ENCODE measurements at regions not wholly inside any gene's neighbourhood (a gene's known extent, or its start where the extent isn't known, plus 50 kb on each side); places are given as distances from the start of the nearest gene placed in this dataset.

- POLR2A ChIA-PET (ENCODE audit: low non-redundant PET): no interaction called here
- no peak for TF ChIP-seq CTCF (conservative IDR thresholded peaks at IDR 0.05; ENCODE audit: low read depth)
- no peak for DNase-seq (ENCODE audit: low spot score)
- no peak overlapping the region for H3K27ac ChIP-seq
- CTCF ChIA-PET: interaction anchor here (0.5 to 1.2 kb wide), 3 partner anchors 10 to 303 kb away, joined by 4 read pairs; no protein-coding TSS in a partner anchor
Measured at GRCh38 chr10:63901228-63901627, 380.0 kb downstream of the REEP3 start.

DNA sequence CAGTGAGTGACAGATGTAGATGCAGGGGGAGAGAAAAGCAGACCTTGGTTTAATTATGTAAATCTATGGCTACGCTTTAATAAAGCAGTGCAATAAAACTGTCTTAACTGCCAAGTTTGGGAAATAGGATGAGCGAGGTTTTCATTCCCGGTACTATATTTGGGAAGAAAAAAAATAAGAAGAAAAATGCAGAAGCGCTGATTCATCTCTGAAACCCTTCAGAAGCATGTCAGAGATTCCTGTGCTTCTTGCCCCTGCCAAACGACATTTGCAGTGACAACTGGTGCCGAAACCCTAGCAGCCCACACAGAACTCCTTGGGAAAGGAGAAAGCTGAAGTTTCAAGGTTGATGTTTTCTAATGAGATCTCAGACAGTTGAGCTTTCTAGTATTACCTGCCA, 380.7 kb downstream of the REEP3 start:
- CTCF ChIA-PET: interaction anchor here (0.5 to 1.2 kb wide), 3 partner anchors 26 to 303 kb away, joined by 4 read pairs; no protein-coding TSS in a partner anchor

DNA sequence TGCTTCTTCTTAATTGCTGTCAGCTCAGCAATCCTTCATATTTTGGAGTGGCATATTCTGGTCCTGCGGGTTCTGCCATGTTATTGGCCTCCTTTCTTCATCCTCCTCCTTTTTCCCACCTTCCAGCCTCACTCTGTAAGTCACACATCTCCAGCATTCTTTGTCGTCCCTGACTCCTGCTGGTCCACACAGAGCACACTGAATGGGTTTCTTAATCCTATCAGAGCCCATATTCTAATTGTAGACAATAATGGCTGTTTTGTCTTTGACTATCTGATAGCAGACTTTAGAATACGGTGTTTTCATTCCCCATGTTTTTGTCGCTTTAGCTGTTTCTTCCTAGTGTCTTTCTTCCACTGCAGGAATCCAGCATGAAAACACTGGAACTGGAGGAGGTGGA, 389.6 kb downstream of the REEP3 start:
- no peak for TF ChIP-seq CTCF (conservative IDR thresholded peaks at IDR 0.05; ENCODE audit: low read depth)
- ChIA-PET POLR2A (ENCODE audit: low non-redundant PET) (no interaction called here), CTCF (no interaction called here)
- no peak for DNase-seq (ENCODE audit: low spot score)
- no peak overlapping the region for H3K27ac ChIP-seq

More for the DNA sequence above, 380.7 kb downstream of the REEP3 start:
- no peak for DNase-seq (ENCODE audit: low spot score)
- H3K27ac ChIP-seq: no peak overlapping the region
- POLR2A ChIA-PET (ENCODE audit: low non-redundant PET): no interaction called here
- TF ChIP-seq CTCF (conservative IDR thresholded peaks at IDR 0.05; ENCODE audit: low read depth): no peak

DNA sequence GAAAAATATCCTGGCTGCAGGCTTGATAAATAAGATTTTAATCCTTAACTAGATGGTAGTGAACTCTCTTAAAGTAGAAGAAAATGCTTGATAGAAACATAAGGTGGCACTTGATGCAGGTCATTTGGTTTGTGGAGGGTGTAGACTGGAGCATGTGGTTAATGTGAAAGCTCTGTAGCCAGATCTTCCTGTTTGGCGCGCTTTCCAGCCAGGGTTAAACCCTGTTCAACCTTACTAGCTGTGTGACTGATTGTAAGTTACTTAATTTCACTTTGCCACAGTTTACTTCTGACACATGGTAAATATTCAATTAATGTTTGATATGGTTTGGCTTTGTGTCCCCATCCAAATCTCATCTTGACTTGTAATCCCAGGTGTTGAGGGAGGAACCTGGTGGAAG, 394.0 kb downstream of the REEP3 start:
- no peak for TF ChIP-seq CTCF (conservative IDR thresholded peaks at IDR 0.05; ENCODE audit: low read depth)
- no peak overlapping the region for H3K27ac ChIP-seq
- CTCF ChIA-PET: no interaction called here
- no peak for DNase-seq (ENCODE audit: low spot score)
- POLR2A ChIA-PET (ENCODE audit: low non-redundant PET): no interaction called here

- DNase-seq (ENCODE audit: low spot score): no peak
- ChIA-PET CTCF (interaction anchor here (0.8 kb wide), 1 partner anchor 10 kb away, joined by 3 read pairs; no protein-coding TSS in a partner anchor), POLR2A (ENCODE audit: low non-redundant PET) (no interaction called here)
- no peak for TF ChIP-seq CTCF (conservative IDR thresholded peaks at IDR 0.05; ENCODE audit: low read depth)
- H3K27ac ChIP-seq: no peak overlapping the region
Measured at GRCh38 chr10:63917363-63917762, 396.2 kb downstream of the REEP3 start.

DNA sequence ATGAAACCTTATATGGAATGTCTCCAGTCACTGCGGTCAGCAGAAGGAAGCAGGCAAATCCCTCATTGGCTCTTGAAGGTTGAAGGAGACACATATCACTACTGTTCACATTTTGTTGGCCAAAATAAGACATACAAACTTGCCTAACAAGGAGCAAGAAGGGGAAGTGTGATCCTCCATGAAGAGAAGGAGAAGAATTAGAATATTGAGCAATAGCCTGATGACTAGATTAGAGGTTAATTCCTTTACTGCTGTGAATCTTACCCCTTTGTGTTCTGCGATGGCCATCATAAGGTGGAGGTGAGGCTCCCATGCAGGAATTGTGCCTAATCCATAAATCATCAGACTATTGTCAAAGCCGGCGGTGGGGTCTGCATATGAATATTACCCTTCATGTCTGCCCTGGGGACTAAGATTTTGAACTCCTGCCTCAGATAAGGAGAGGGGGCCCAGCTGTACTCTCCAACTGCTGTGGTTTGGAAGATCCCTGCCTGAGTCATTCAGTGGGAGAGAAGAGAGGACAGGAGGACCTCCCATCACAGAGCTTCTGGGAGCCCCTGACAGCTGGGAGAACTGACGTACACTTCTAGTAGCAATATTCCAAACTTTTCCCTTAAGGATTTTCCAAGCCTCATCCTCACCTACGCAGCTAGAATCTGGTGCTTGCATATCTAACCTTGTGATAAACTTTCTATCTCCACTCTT, 398.5 kb downstream of the REEP3 start:
- ChIA-PET POLR2A (ENCODE audit: low non-redundant PET) (no interaction called here), CTCF (interaction anchor here (0.6 kb wide), 1 partner anchor 1700 kb away, joined by 4 read pairs; no protein-coding TSS in a partner anchor)
- TF ChIP-seq CTCF (conservative IDR thresholded peaks at IDR 0.05; ENCODE audit: low read depth): no peak
- DNase-seq (ENCODE audit: low spot score): no peak
- H3K27ac ChIP-seq: no peak overlapping the region

Measured in RWPE1 (cell line).